Heart left ventricle (tissue), 16 donors: ENCODE measurements at regions not wholly inside any gene's neighbourhood (a gene's known extent, or its start where the extent isn't known, plus 50 kb on each side); places are given as distances from the start of the nearest gene placed in this dataset.
"Not testable (repeated sequence)": the region's sequence is repeated elsewhere in the genome, so short reads cannot be mapped to it uniquely, and the experiment has no call there.

Experiments used
- ATAC-seq, 4 donors: fragments of 200-7000 bp; cut with Tn5 transposase; one replicate each; pipeline ENCODE4 v1.9.1; 2020 to 2022; ENCODE audit warnings: moderate library complexity in 4 of 4, mild to moderate bottlenecking in 3 of 4, moderate number of reproducible peaks in 1 of 4
- DNase-seq, 5 donors: peaks; one replicate each; pipeline ENCODE4 v3.0.0-alpha.2; 2020
- H3K27ac ChIP-seq, 12 donors: fragments of 200-600 bp; sonication (generic) in 4 of 12; one replicate each; pipeline versions ENCODE4 v1.5.0 to v1.8.0; 2016 to 2022; ENCODE audit warnings: mild to moderate bottlenecking in 2 of 12
- H3K27me3 ChIP-seq, 9 donors: fragments of 200-600 bp; sonication (generic) in 2 of 9; one replicate each; pipeline versions ENCODE4 v1.5.1 to v1.8.0; 2016 to 2022; ENCODE audit warnings: mild to moderate bottlenecking in 3 of 9
- H3K36me3 ChIP-seq, 9 donors: fragments of 200-600 bp; sonication (generic) in 2 of 9; one replicate each; pipeline versions ENCODE4 v1.5.0 to v1.8.0; 2018 to 2022; ENCODE audit warnings: mild to moderate bottlenecking in 2 of 9
- H3K4me1 ChIP-seq, 12 donors: fragments of 200-600 bp; sonication (generic) in 4 of 12; one replicate each; pipeline versions ENCODE4 v1.5.0 to v1.8.0; 2016 to 2022; ENCODE audit warnings: mild to moderate bottlenecking in 3 of 12
- H3K4me3 ChIP-seq, 12 donors: fragments of 200-600 bp; sonication (generic) in 4 of 12; one replicate each; pipeline versions ENCODE4 v1.5.0 to v1.8.0; 2017 to 2022; ENCODE audit warnings: mild to moderate bottlenecking in 9 of 12, moderate library complexity in 4 of 12
- H3K9me3 ChIP-seq, 12 donors: fragments of 200-600 bp; sonication (generic) in 4 of 12; one replicate each; pipeline versions ENCODE4 v1.5.0 to v1.8.0; 2016 to 2022; ENCODE audit warnings: mild to moderate bottlenecking in 1 of 12
- POLR2A ChIP-seq, 2 donors: fragments of 450-650 bp; IDR thresholded peaks; one replicate each; pipeline ENCODE4 v1.6.1; 2017; ENCODE audit warnings: antibody characterized with exemption in 2 of 2, mild to moderate bottlenecking in 2 of 2, moderate library complexity in 2 of 2
- WGBS, 4 donors: extraction: QIAGEN DNeasy Blood & Tissue Kit in 2 of 4; methylation state at CpG; one replicate each; pipeline versions ENCODE4 v1.1.5 to v1.1.7; 2013 to 2018; 5-methylcytosine and 5-hydroxymethylcytosine counted together
- intact Hi-C, 10 donors: fragments of 100-400 bp; cut with DNase I; formaldehyde crosslinking; loops; one replicate each; pipeline versions ENCODE4 v1.11.1 to v1.14.2; 2022
- TF ChIP-seq, protein P1 (sequence below), 12 donors: fragments of 200-600 bp; sonication (generic) in 4 of 12; IDR thresholded peaks; one replicate each; pipeline versions ENCODE4 v1.5.0 to v1.8.0; 2018 to 2022; ENCODE audit warnings: antibody characterized with exemption in 12 of 12, mild to moderate bottlenecking in 5 of 12
- donor health status: ischemic (EF 13 %, LVEDD 7.1; RV severe dilation, severe dysfunction).
- donor health status: healthy with polysubstance abuse.
- donor health status: DM: no; HTN: yes; CAD: no.
- donor health status: DM: no; HTN: no; CAD: no.
- donor health status: ischemic (EF 25% LVEDD 6.9; RV normal size, moderate dysfunction).
- donor health status: ischemic (EF 25% LVEDD 5.7; RV mildly dilated, moderate dysfunction).
- donor health status: healthy.
- donor health status: DM: yes; HTN: yes; CAD: no.
- donor health status: ischemic (EF 35%, LVEDD 5.7; RV mildly dilated, moderate dysfunction).
- donor health status: nonischemic (EF 11% LVEDD 7.7; RV severe dilation, severe dysfunction).
- donor health status: DM: yes; HTN: yes; CAD: no.
- donor health status: PGD.
- donor health status: ischemic (EF 29% LVEDD 5.4; RV normal size, mild dysfunction).
- donor health status: nonischemic (EF 23%, LVEDD 6.1; RV moderate dilation, normal function).

- intact Hi-C loops, result no loop called here
- 51 to 71% (median 66%) methylated on average over 3 of the region's 3 CpGs for WGBS, 4 donors
- no peak for TF ChIP-seq POLR2A (IDR thresholded peaks at IDR 0.05)
- TF ChIP-seq, protein P1, sequence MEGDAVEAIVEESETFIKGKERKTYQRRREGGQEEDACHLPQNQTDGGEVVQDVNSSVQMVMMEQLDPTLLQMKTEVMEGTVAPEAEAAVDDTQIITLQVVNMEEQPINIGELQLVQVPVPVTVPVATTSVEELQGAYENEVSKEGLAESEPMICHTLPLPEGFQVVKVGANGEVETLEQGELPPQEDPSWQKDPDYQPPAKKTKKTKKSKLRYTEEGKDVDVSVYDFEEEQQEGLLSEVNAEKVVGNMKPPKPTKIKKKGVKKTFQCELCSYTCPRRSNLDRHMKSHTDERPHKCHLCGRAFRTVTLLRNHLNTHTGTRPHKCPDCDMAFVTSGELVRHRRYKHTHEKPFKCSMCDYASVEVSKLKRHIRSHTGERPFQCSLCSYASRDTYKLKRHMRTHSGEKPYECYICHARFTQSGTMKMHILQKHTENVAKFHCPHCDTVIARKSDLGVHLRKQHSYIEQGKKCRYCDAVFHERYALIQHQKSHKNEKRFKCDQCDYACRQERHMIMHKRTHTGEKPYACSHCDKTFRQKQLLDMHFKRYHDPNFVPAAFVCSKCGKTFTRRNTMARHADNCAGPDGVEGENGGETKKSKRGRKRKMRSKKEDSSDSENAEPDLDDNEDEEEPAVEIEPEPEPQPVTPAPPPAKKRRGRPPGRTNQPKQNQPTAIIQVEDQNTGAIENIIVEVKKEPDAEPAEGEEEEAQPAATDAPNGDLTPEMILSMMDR (IDR thresholded peaks at IDR 0.05), result no peak
Observed at GRCh38 chr12:97061171-97061570, 154.1 kb downstream of the NEDD1 start.

DNA sequence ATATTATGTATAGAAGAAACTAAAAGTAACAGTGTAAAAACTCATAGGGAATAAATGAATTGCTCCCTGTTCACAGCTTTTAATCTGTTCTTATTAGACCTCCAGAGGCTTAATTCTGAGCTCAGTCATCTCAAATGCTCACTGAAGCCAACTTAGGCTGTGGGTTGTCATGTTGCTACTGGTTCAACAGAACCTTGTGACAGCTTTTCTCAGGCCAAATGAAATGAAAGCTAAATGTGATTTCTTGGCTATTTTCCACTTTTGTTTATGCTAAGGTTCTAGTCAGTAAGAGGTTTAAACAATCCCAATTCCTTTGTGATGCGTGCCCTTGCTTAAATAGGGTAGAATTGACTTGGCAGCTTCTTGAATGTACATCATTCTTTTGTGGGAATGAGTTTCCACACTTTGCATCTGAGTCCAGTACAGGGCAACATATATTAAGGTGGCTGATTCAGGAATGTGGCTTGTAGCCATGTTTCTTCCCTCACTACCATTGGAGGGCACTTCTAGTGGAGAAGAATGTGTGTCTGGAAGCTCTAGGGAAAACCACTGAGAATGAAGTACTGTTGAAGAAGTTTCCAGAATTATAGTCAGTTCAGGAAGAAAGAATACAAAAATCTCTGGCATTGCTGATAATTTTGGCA lies 156.4 kb downstream of the NEDD1 start:
- Histone ChIP-seq H3K4me3 (no peak overlapping the region), H3K4me1 (no peaks in the 10 kb centered on the region), H3K36me3 (no peaks in the 10 kb centered on the region), H3K9me3 (peaks cover 0 to 3% (median 0%) of the 10 kb centered on the region in 12 donors), H3K27ac (no peak overlapping the region), H3K27me3 (no peaks in the 10 kb centered on the region)
- DNase-seq (no peak), ATAC-seq (no peak)
- intact Hi-C loops, result no loop called here
- no peak for TF ChIP-seq POLR2A (IDR thresholded peaks at IDR 0.05)
- TF ChIP-seq, protein P1 (IDR thresholded peaks at IDR 0.05), result no peak
- WGBS, 4 donors, result 64 to 75% (median 72%) methylated on average over 1 of the region's 1 CpG

More at GRCh38 chr12:97061171-97061570, 154.1 kb downstream of the NEDD1 start:
- no peaks in the 10 kb centered on the region for H3K27me3 ChIP-seq
- peaks cover 0 to 11% (median 0%) of the 10 kb centered on the region in 12 donors for H3K9me3 ChIP-seq
- DNase-seq, result no peak
- no peaks in the 10 kb centered on the region for H3K4me1 ChIP-seq
- no peak overlapping the region for H3K27ac ChIP-seq
- H3K4me3 ChIP-seq, result no peak overlapping the region
- H3K36me3 ChIP-seq, result no peaks in the 10 kb centered on the region
- no peak for ATAC-seq

GRCh38 chr12:97075161-97075933 lies 168.3 kb downstream of the NEDD1 start:
- Histone ChIP-seq H3K4me3 (no peak overlapping the region), H3K36me3 (no peaks in the 10 kb centered on the region), H3K27ac (no peak overlapping the region), H3K4me1 (no peaks in the 10 kb centered on the region), H3K9me3 (no peaks in the 10 kb centered on the region), H3K27me3 (peaks cover 0 to 3% (median 0%) of the 10 kb centered on the region in 9 donors)
- no peak for DNase-seq
- TF ChIP-seq, protein P1 (IDR thresholded peaks at IDR 0.05), result no peak
- TF ChIP-seq POLR2A (IDR thresholded peaks at IDR 0.05), result no peak
- intact Hi-C loops, result no loop called here
- WGBS, 4 donors, result 39 to 44% (median 41%) methylated on average over 6 of the region's 6 CpGs
- no peak for ATAC-seq

GRCh38 chr12:97075934-97076630 lies 169.0 kb downstream of the NEDD1 start:
- Histone ChIP-seq H3K9me3 (no peaks in the 10 kb centered on the region), H3K36me3 (no peaks in the 10 kb centered on the region), H3K27ac (no peak overlapping the region), H3K27me3 (peaks cover 0 to 3% (median 0%) of the 10 kb centered on the region in 9 donors), H3K4me1 (no peaks in the 10 kb centered on the region), H3K4me3 (no peak overlapping the region)
- TF ChIP-seq, protein P1 (IDR thresholded peaks at IDR 0.05), result no peak
- TF ChIP-seq POLR2A (IDR thresholded peaks at IDR 0.05), result no peak
- ATAC-seq (no peak), DNase-seq (no peak)
- intact Hi-C loops, result no loop called here
- 76 to 88% (median 78%) methylated on average over 6 of the region's 6 CpGs for WGBS, 4 donors

DNA sequence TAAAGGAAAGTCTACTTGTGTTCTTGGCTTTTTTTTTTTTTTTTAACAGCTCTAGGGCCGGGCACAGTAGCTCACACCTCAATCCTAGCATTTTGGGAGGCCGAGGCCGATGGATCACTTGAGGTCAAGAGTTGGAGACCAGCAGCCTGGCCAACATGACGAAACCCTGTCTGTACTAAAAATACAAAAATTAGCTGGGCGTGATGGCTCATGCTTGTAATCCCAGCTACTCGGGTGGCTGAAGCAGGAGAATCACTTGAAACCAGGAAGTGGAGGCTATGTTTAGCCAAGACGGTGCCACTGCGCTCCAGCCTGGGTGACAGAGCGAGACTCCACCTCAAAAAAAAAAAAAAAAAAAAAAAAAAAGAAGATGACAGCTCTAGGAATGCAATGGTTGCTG lies 169.9 kb downstream of the NEDD1 start:
- H3K9me3 ChIP-seq, intact Hi-C loops, H3K27me3 ChIP-seq, H3K4me3 ChIP-seq, H3K4me1 ChIP-seq, ATAC-seq, DNase-seq, H3K36me3 ChIP-seq, H3K27ac ChIP-seq: not testable (repeated sequence)
- WGBS, 4 donors, result 65 to 70% (median 68%) methylated on average over 9 of the region's 9 CpGs
